Panc1 (cell line): ENCODE measurements at regions not wholly inside any gene's neighbourhood (a gene's known extent, or its start where the extent isn't known, plus 50 kb on each side); places are given as distances from the start of the nearest gene placed in this dataset.
"Not testable (repeated sequence)": the region's sequence is repeated elsewhere in the genome, so short reads cannot be mapped to it uniquely, and the experiment has no call there.

ENCODE experiments used
- CTCF ChIP-seq: fragments of 450-650 bp; IDR thresholded peaks from 2 replicates; pipeline ENCODE4 v1.5.1; 2017; ENCODE audit warnings: mild to moderate bottlenecking
- SIN3A ChIP-seq: IDR thresholded peaks from 2 replicates; pipeline ENCODE4 v1.6.1; 2012; ENCODE audit warnings: low read depth, mild to moderate bottlenecking, low read length, moderate library complexity, borderline replicate concordance; ENCODE audit not compliant: insufficient read depth

- not testable (repeated sequence) for TF ChIP-seq SIN3A, CTCF
Observed at GRCh38 chr11:60621940-60622339, 77.5 kb upstream of the MS4A8 start.
